ENCODE measurements at regions not wholly inside any gene's neighbourhood (a gene's known extent, or its start where the extent isn't known, plus 50 kb on each side); places are given as distances from the start of the nearest gene placed in this dataset.
"Not testable (repeated sequence)": the region's sequence is repeated elsewhere in the genome, so short reads cannot be mapped to it uniquely, and the experiment has no call there.

- TF ChIP-seq, protein P1, sequence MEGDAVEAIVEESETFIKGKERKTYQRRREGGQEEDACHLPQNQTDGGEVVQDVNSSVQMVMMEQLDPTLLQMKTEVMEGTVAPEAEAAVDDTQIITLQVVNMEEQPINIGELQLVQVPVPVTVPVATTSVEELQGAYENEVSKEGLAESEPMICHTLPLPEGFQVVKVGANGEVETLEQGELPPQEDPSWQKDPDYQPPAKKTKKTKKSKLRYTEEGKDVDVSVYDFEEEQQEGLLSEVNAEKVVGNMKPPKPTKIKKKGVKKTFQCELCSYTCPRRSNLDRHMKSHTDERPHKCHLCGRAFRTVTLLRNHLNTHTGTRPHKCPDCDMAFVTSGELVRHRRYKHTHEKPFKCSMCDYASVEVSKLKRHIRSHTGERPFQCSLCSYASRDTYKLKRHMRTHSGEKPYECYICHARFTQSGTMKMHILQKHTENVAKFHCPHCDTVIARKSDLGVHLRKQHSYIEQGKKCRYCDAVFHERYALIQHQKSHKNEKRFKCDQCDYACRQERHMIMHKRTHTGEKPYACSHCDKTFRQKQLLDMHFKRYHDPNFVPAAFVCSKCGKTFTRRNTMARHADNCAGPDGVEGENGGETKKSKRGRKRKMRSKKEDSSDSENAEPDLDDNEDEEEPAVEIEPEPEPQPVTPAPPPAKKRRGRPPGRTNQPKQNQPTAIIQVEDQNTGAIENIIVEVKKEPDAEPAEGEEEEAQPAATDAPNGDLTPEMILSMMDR (optimal IDR thresholded peaks at IDR 0.05 in 1 of 3, IDR thresholded peaks at IDR 0.05 in 1 of 3, conservative IDR thresholded peaks at IDR 0.05 in 1 of 3; ENCODE audit: extremely low read depth in 1 of 3, insufficient read depth in 2 of 3, low read length in 3 of 3), result not testable (repeated sequence)
- not testable (repeated sequence) for TF ChIP-seq EZH2 (IDR thresholded peaks at IDR 0.05; ENCODE audit: low read length)
Observed at GRCh38 chr12:60234611-60235195, 638.9 kb downstream of the SLC16A7 start.
